ENCODE measurements at regions not wholly inside any gene's neighbourhood (a gene's known extent, or its start where the extent isn't known, plus 50 kb on each side); places are given as distances from the start of the nearest gene placed in this dataset.
A peak's percentile ranks its signal among the peaks of the same experiment; 100 is the strongest.
"Not testable (repeated sequence)": the region's sequence is repeated elsewhere in the genome, so short reads cannot be mapped to it uniquely, and the experiment has no call there.

- Histone ChIP-seq H3K4me1 (ENCODE audit: insufficient read depth, poor library complexity, severe bottlenecking) (peaks cover 10% of the 10 kb centered on the region), H3K27ac (ENCODE audit: poor library complexity, severe bottlenecking) (no peak overlapping the region), H3K36me3 (ENCODE audit: low read depth) (no peaks in the 10 kb centered on the region), H3K27me3 (ENCODE audit: insufficient read depth, poor library complexity, severe bottlenecking) (no peaks in the 10 kb centered on the region), H3K4me3 (ENCODE audit: severe bottlenecking) (no peak overlapping the region), H3K9me3 (ENCODE audit: severe bottlenecking) (no peaks in the 10 kb centered on the region)
- DNase-seq (ENCODE audit: low spot score) (no peak), ATAC-seq (ENCODE audit: low read depth) (no peak)
- no peak for TF ChIP-seq CTCF (IDR thresholded peaks at IDR 0.05; ENCODE audit: poor library complexity, severe bottlenecking)
Observed at GRCh38 chr2:173520918-173521317, 166.2 kb downstream of the CDCA7 start.

- no peak for TF ChIP-seq CTCF (IDR thresholded peaks at IDR 0.05; ENCODE audit: poor library complexity, severe bottlenecking)
- ATAC-seq (ENCODE audit: low read depth) (peak; percentile 90), DNase-seq (ENCODE audit: low spot score) (no peak)
- H3K4me3 ChIP-seq (ENCODE audit: severe bottlenecking), result no peak overlapping the region
- no peak overlapping the region for H3K27ac ChIP-seq (ENCODE audit: poor library complexity, severe bottlenecking)
- H3K9me3 ChIP-seq (ENCODE audit: severe bottlenecking), result no peaks in the 10 kb centered on the region
- H3K4me1 ChIP-seq (ENCODE audit: insufficient read depth, poor library complexity, severe bottlenecking), result peaks cover 10% of the 10 kb centered on the region
- no peaks in the 10 kb centered on the region for H3K27me3 ChIP-seq (ENCODE audit: insufficient read depth, poor library complexity, severe bottlenecking)
- no peaks in the 10 kb centered on the region for H3K36me3 ChIP-seq (ENCODE audit: low read depth)
Observed at GRCh38 chr2:173521450-173522192, 166.9 kb downstream of the CDCA7 start.

GRCh38 chr2:173523497-173523896 lies 168.8 kb downstream of the CDCA7 start:
- DNase-seq (ENCODE audit: low spot score), result no peak
- Histone ChIP-seq H3K27ac (ENCODE audit: poor library complexity, severe bottlenecking) (no peak overlapping the region), H3K27me3 (ENCODE audit: insufficient read depth, poor library complexity, severe bottlenecking) (no peaks in the 10 kb centered on the region), H3K4me3 (ENCODE audit: severe bottlenecking) (no peak overlapping the region), H3K36me3 (ENCODE audit: low read depth) (no peaks in the 10 kb centered on the region), H3K9me3 (ENCODE audit: severe bottlenecking) (no peaks in the 10 kb centered on the region), H3K4me1 (ENCODE audit: insufficient read depth, poor library complexity, severe bottlenecking) (peaks cover 10% of the 10 kb centered on the region)
- ATAC-seq (ENCODE audit: low read depth), result no peak
- no peak for TF ChIP-seq CTCF (IDR thresholded peaks at IDR 0.05; ENCODE audit: poor library complexity, severe bottlenecking)

- no peak for DNase-seq (ENCODE audit: low spot score)
- no peaks in the 10 kb centered on the region for H3K27me3 ChIP-seq (ENCODE audit: insufficient read depth, poor library complexity, severe bottlenecking)
Observed at GRCh38 chr2:173524256-173524955, 169.7 kb downstream of the CDCA7 start.

GRCh38 chr2:173532732-173533531 lies 178.3 kb downstream of the CDCA7 start:
- H3K4me1 ChIP-seq (ENCODE audit: insufficient read depth, poor library complexity, severe bottlenecking); H3K27me3 ChIP-seq (ENCODE audit: insufficient read depth, poor library complexity, severe bottlenecking); H3K36me3 ChIP-seq (ENCODE audit: low read depth); DNase-seq (ENCODE audit: low spot score); H3K9me3 ChIP-seq (ENCODE audit: severe bottlenecking): not testable (repeated sequence)
- peak overlapping the region; percentile 47 for H3K27ac ChIP-seq (ENCODE audit: poor library complexity, severe bottlenecking)
- peak; percentile 52 for ATAC-seq (ENCODE audit: low read depth)
- H3K4me3 ChIP-seq (ENCODE audit: severe bottlenecking), result peak overlapping the region; percentile 33

More at GRCh38 chr2:173524256-173524955, 169.7 kb downstream of the CDCA7 start:
- no peak overlapping the region for H3K4me3 ChIP-seq (ENCODE audit: severe bottlenecking)
- no peak overlapping the region for H3K27ac ChIP-seq (ENCODE audit: poor library complexity, severe bottlenecking)
- H3K36me3 ChIP-seq (ENCODE audit: low read depth), result no peaks in the 10 kb centered on the region
- ATAC-seq (ENCODE audit: low read depth), result no peak
- peaks cover 10% of the 10 kb centered on the region for H3K4me1 ChIP-seq (ENCODE audit: insufficient read depth, poor library complexity, severe bottlenecking)
- no peaks in the 10 kb centered on the region for H3K9me3 ChIP-seq (ENCODE audit: severe bottlenecking)
- TF ChIP-seq CTCF (IDR thresholded peaks at IDR 0.05; ENCODE audit: poor library complexity, severe bottlenecking), result no peak
